Naive thymus-derived CD8-positive, alpha-beta T cell (primary cell): ENCODE measurements at regions not wholly inside any gene's neighbourhood (a gene's known extent, or its start where the extent isn't known, plus 50 kb on each side); places are given as distances from the start of the nearest gene placed in this dataset.

Source experiments
- ATAC-seq, 2 donors: fragments of 150-1000 bp; cut with Tn5 transposase in 1 of 2; sonication (Bioruptor Pico), chemical (Tn5 transposase) in 1 of 2; 1 replicate in 1 of 2; 2 replicates in 1 of 2; pipeline ENCODE4 v1.10.0; 2021; ENCODE audit warnings: mild to moderate bottlenecking in 2 of 2, moderate library complexity in 2 of 2
- POLR2A ChIA-PET: fragments of 350-600 bp; sonication (Branson Sonifier 250); formaldehyde crosslinking; loops from one replicate; lab custom pipeline; 2021; ENCODE audit warnings: antibody characterized with exemption; lab: Charles Lee
- DNase-seq, 10 donors: peaks; one replicate each; pipeline versions ENCODE4 v3.0.0 to v3.0.0-alpha.2; 2020 to 2022
- H3K27ac Mint-ChIP-seq, 10 donors: one replicate each; pipeline ENCODE4 v1.8.0; 2020 to 2022; ENCODE audit warnings: mild to moderate bottlenecking in 10 of 10, mixed read lengths in 10 of 10, moderate library complexity in 4 of 10, inconsistent platforms in 1 of 10
- H3K27me3 Mint-ChIP-seq, 5 donors: one replicate each; pipeline ENCODE4 v1.8.0; 2021 to 2022; ENCODE audit warnings: mixed read lengths in 5 of 5
- H3K36me3 Mint-ChIP-seq, 3 donors: one replicate each; pipeline ENCODE4 v1.8.0; 2020 to 2022; ENCODE audit warnings: mixed read lengths in 3 of 3, mild to moderate bottlenecking in 2 of 3, inconsistent platforms in 1 of 3
- H3K4me1 Mint-ChIP-seq, 4 donors: one replicate each; pipeline ENCODE4 v1.8.0; 2021 to 2022; ENCODE audit warnings: mixed read lengths in 4 of 4
- H3K4me3 Mint-ChIP-seq, 10 donors: one replicate each; pipeline ENCODE4 v1.8.0; 2020 to 2022; ENCODE audit warnings: mild to moderate bottlenecking in 10 of 10, mixed read lengths in 10 of 10, moderate library complexity in 6 of 10, inconsistent platforms in 1 of 10
- H3K9me3 Mint-ChIP-seq, 9 donors: one replicate each; pipeline ENCODE4 v1.8.0; 2020 to 2022; ENCODE audit warnings: mixed read lengths in 9 of 9, mild to moderate bottlenecking in 3 of 9, inconsistent platforms in 1 of 9, moderate library complexity in 1 of 9

GRCh38 chr6:100988391-100988984 lies 107.4 kb upstream of the ASCC3 start:
- POLR2A ChIA-PET, result no interaction called here
- Mint-ChIP-seq H3K9me3 (peaks cover 0 to 11% (median 5%) of the 10 kb centered on the region in 9 donors), H3K36me3 (peaks cover 0 to 1% (median 0%) of the 10 kb centered on the region in 3 donors), H3K27ac (no peak overlapping the region), H3K4me1 (no peaks in the 10 kb centered on the region), H3K4me3 (no peak overlapping the region), H3K27me3 (peaks cover 0 to 1% (median 0%) of the 10 kb centered on the region in 5 donors)
- no peak for DNase-seq
- ATAC-seq, result no peak

GRCh38 chr6:100990070-100990469 lies 108.9 kb upstream of the ASCC3 start:
- H3K4me3 Mint-ChIP-seq, result peak overlapping the region in 1 of 10 donors; percentile 0
- H3K4me1 Mint-ChIP-seq, result no peaks in the 10 kb centered on the region
- DNase-seq (no peak), ATAC-seq (no peak)
- H3K9me3 Mint-ChIP-seq, result peaks cover 0 to 8% (median 3%) of the 10 kb centered on the region in 9 donors
- POLR2A ChIA-PET, result no interaction called here
- no peaks in the 10 kb centered on the region for H3K36me3 Mint-ChIP-seq
- H3K27me3 Mint-ChIP-seq, result peaks cover 0 to 1% (median 0%) of the 10 kb centered on the region in 5 donors
- no peak overlapping the region for H3K27ac Mint-ChIP-seq

- no peaks in the 10 kb centered on the region for H3K36me3 Mint-ChIP-seq
- peaks cover 0 to 9% (median 5%) of the 10 kb centered on the region in 5 donors for H3K27me3 Mint-ChIP-seq
- POLR2A ChIA-PET, result no interaction called here
- no peaks in the 10 kb centered on the region for H3K4me1 Mint-ChIP-seq
- H3K9me3 Mint-ChIP-seq, result peaks cover 0 to 8% (median 0%) of the 10 kb centered on the region in 9 donors
- peak in 1 of 10 donors; percentile 35 for DNase-seq
- no peak overlapping the region for H3K4me3 Mint-ChIP-seq
- H3K27ac Mint-ChIP-seq, result no peak overlapping the region
- ATAC-seq, result no peak
Observed at GRCh38 chr6:100996409-100996808, 115.3 kb upstream of the ASCC3 start.

GRCh38 chr6:100998111-100998510 lies 117.0 kb upstream of the ASCC3 start:
- ATAC-seq, result no peak
- H3K4me3 Mint-ChIP-seq, result no peak overlapping the region
- H3K36me3 Mint-ChIP-seq, result no peaks in the 10 kb centered on the region
- no peak for DNase-seq
- no peaks in the 10 kb centered on the region for H3K4me1 Mint-ChIP-seq
- peaks cover 0 to 9% (median 7%) of the 10 kb centered on the region in 5 donors for H3K27me3 Mint-ChIP-seq
- POLR2A ChIA-PET, result no interaction called here
- H3K27ac Mint-ChIP-seq, result no peak overlapping the region
- peaks cover 0 to 8% (median 2%) of the 10 kb centered on the region in 9 donors for H3K9me3 Mint-ChIP-seq

- Mint-ChIP-seq H3K9me3 (peaks cover 0 to 15% (median 3%) of the 10 kb centered on the region in 9 donors), H3K27ac (no peak overlapping the region), H3K27me3 (peaks cover 0 to 9% (median 7%) of the 10 kb centered on the region in 5 donors), H3K4me3 (no peak overlapping the region), H3K4me1 (no peaks in the 10 kb centered on the region), H3K36me3 (no peaks in the 10 kb centered on the region)
- POLR2A ChIA-PET, result no interaction called here
- ATAC-seq (no peak), DNase-seq (no peak)
Observed at GRCh38 chr6:100999034-100999597, 118.0 kb upstream of the ASCC3 start.

- Mint-ChIP-seq H3K4me3 (no peak overlapping the region), H3K4me1 (no peaks in the 10 kb centered on the region), H3K36me3 (no peaks in the 10 kb centered on the region), H3K27me3 (peaks cover 0 to 9% (median 7%) of the 10 kb centered on the region in 5 donors), H3K9me3 (peaks cover 0 to 15% (median 3%) of the 10 kb centered on the region in 9 donors), H3K27ac (no peak overlapping the region)
- ATAC-seq (no peak), DNase-seq (no peak)
- POLR2A ChIA-PET, result no interaction called here
Observed at GRCh38 chr6:101000341-101000740, 119.2 kb upstream of the ASCC3 start.

- DNase-seq, result no peak
- Mint-ChIP-seq H3K4me1 (no peaks in the 10 kb centered on the region), H3K27me3 (peaks cover 0 to 9% (median 7%) of the 10 kb centered on the region in 5 donors), H3K9me3 (peaks cover 0 to 15% (median 3%) of the 10 kb centered on the region in 9 donors), H3K4me3 (no peak overlapping the region), H3K36me3 (no peaks in the 10 kb centered on the region), H3K27ac (no peak overlapping the region)
- POLR2A ChIA-PET, result no interaction called here
- no peak for ATAC-seq
Observed at GRCh38 chr6:101001012-101001411, 119.9 kb upstream of the ASCC3 start.

- H3K9me3 Mint-ChIP-seq, result peaks cover 0 to 15% (median 3%) of the 10 kb centered on the region in 9 donors
- POLR2A ChIA-PET, result no interaction called here
- DNase-seq (no peak), ATAC-seq (no peak)
- H3K36me3 Mint-ChIP-seq, result no peaks in the 10 kb centered on the region
- no peak overlapping the region for H3K27ac Mint-ChIP-seq
- no peaks in the 10 kb centered on the region for H3K4me1 Mint-ChIP-seq
- H3K27me3 Mint-ChIP-seq, result peaks cover 0 to 9% (median 7%) of the 10 kb centered on the region in 5 donors
- H3K4me3 Mint-ChIP-seq, result no peak overlapping the region
Observed at GRCh38 chr6:101001607-101002006, 120.5 kb upstream of the ASCC3 start.

GRCh38 chr6:101003075-101003474 lies 121.9 kb upstream of the ASCC3 start:
- no peaks in the 10 kb centered on the region for H3K4me1 Mint-ChIP-seq
- ATAC-seq (no peak), DNase-seq (no peak)
- POLR2A ChIA-PET, result no interaction called here
- H3K4me3 Mint-ChIP-seq, result no peak overlapping the region
- peaks cover 0 to 15% (median 3%) of the 10 kb centered on the region in 9 donors for H3K9me3 Mint-ChIP-seq
- peaks cover 0 to 9% (median 8%) of the 10 kb centered on the region in 5 donors for H3K27me3 Mint-ChIP-seq
- no peak overlapping the region for H3K27ac Mint-ChIP-seq
- H3K36me3 Mint-ChIP-seq, result no peaks in the 10 kb centered on the region

GRCh38 chr6:101011186-101011585 lies 130.1 kb upstream of the ASCC3 start:
- ATAC-seq (peak; percentile 52 to 72), DNase-seq (peak in 4 of 10 donors; percentile 0 to 16 (median 8))
- Mint-ChIP-seq H3K27me3 (peaks cover 0 to 2% (median 0%) of the 10 kb centered on the region in 5 donors), H3K36me3 (peaks cover 0 to 6% (median 0%) of the 10 kb centered on the region in 3 donors), H3K4me1 (peaks cover 3 to 31% (median 21%) of the 10 kb centered on the region in 4 donors), H3K4me3 (peak overlapping the region; percentile 52 to 77 (median 68)), H3K27ac (peak overlapping the region; percentile 28 to 93 (median 74)), H3K9me3 (peaks cover 0 to 4% (median 0%) of the 10 kb centered on the region in 9 donors)
- POLR2A ChIA-PET, result no interaction called here

- no peak overlapping the region for H3K4me3 Mint-ChIP-seq
- H3K36me3 Mint-ChIP-seq, result peaks cover 0 to 6% (median 0%) of the 10 kb centered on the region in 3 donors
- no peak for ATAC-seq
- peaks cover 0 to 3% (median 0%) of the 10 kb centered on the region in 5 donors for H3K27me3 Mint-ChIP-seq
- peaks cover 3 to 31% (median 21%) of the 10 kb centered on the region in 4 donors for H3K4me1 Mint-ChIP-seq
- peak overlapping the region in 1 of 10 donors; percentile 9 for H3K27ac Mint-ChIP-seq
- POLR2A ChIA-PET, result no interaction called here
- peaks cover 0 to 4% (median 0%) of the 10 kb centered on the region in 9 donors for H3K9me3 Mint-ChIP-seq
- DNase-seq, result no peak
Observed at GRCh38 chr6:101013612-101014195, 132.6 kb upstream of the ASCC3 start.

- Mint-ChIP-seq H3K36me3 (peaks cover 0 to 6% (median 0%) of the 10 kb centered on the region in 3 donors), H3K27ac (no peak overlapping the region), H3K27me3 (peaks cover 0 to 6% (median 0%) of the 10 kb centered on the region in 5 donors), H3K4me3 (no peak overlapping the region), H3K9me3 (peaks cover 0 to 3% (median 0%) of the 10 kb centered on the region in 9 donors), H3K4me1 (peaks cover 3 to 29% (median 19%) of the 10 kb centered on the region in 4 donors)
- POLR2A ChIA-PET, result no interaction called here
- ATAC-seq, result no peak
- no peak for DNase-seq
Observed at GRCh38 chr6:101015541-101015940, 134.4 kb upstream of the ASCC3 start.

GRCh38 chr6:101016163-101016562 lies 135.0 kb upstream of the ASCC3 start:
- H3K4me3 Mint-ChIP-seq, result no peak overlapping the region
- DNase-seq (no peak), ATAC-seq (no peak)
- H3K27ac Mint-ChIP-seq, result no peak overlapping the region
- POLR2A ChIA-PET, result no interaction called here
- H3K9me3 Mint-ChIP-seq, result no peaks in the 10 kb centered on the region
- H3K27me3 Mint-ChIP-seq, result peaks cover 0 to 6% (median 0%) of the 10 kb centered on the region in 5 donors
- peaks cover under 1 to 23% (median 13%) of the 10 kb centered on the region in 4 donors for H3K4me1 Mint-ChIP-seq
- no peaks in the 10 kb centered on the region for H3K36me3 Mint-ChIP-seq
